ENCODE measurements at regions not wholly inside any gene's neighbourhood (a gene's known extent, or its start where the extent isn't known, plus 50 kb on each side); places are given as distances from the start of the nearest gene placed in this dataset.

GRCh38 chr9:95785209-95785608, 90.3 kb upstream of the ERCC6L2 start:
- Mint-ChIP-seq H3K9me3 (no peaks in the 10 kb centered on the region), H3K4me3 (no peak overlapping the region), H3K27me3 (ENCODE audit: low read depth in 2 of 2) (peaks cover 5 to 7% of the 10 kb centered on the region in 2 donors), H3K4me1 (no peaks in the 10 kb centered on the region), H3K36me3 (no peaks in the 10 kb centered on the region), H3K27ac (no peak overlapping the region)
- 100% methylated on average over 3 of the region's 3 CpGs for WGBS (ENCODE audit: insufficient coverage)
- Histone ChIP-seq H3K4me3 (ENCODE audit: low read length) (no peak overlapping the region), H3K36me3 (ENCODE audit: control insufficient read depth, insufficient read depth, low read length) (no peaks in the 10 kb centered on the region), H3K27ac (ENCODE audit: low read length) (no peak overlapping the region), H3K9me3 (ENCODE audit: control insufficient read depth, insufficient read depth, low read length) (no peaks in the 10 kb centered on the region), H3K27me3 (ENCODE audit: control insufficient read depth, insufficient read depth, low read length) (no peaks in the 10 kb centered on the region), H3K4me1 (ENCODE audit: control insufficient read depth, insufficient read depth, low read length) (no peaks in the 10 kb centered on the region)
- ATAC-seq, result no peak
- intact Hi-C loops (cut with micrococcal nuclease), result no loop called here
- DNase-seq, result no peak
- TF ChIP-seq CTCF (IDR thresholded peaks at IDR 0.05), result no peak

GRCh38 chr9:95784318-95784717, 91.2 kb upstream of the ERCC6L2 start:
- Mint-ChIP-seq H3K9me3 (no peaks in the 10 kb centered on the region), H3K27me3 (ENCODE audit: low read depth in 2 of 2) (peaks cover 5 to 7% of the 10 kb centered on the region in 2 donors), H3K27ac (no peak overlapping the region), H3K4me3 (no peak overlapping the region), H3K36me3 (no peaks in the 10 kb centered on the region), H3K4me1 (no peaks in the 10 kb centered on the region)
- no peak for ATAC-seq
- WGBS (ENCODE audit: insufficient coverage), result 90% methylated on average over 31 of the region's 31 CpGs
- Histone ChIP-seq H3K27me3 (ENCODE audit: control insufficient read depth, insufficient read depth, low read length) (no peaks in the 10 kb centered on the region), H3K27ac (ENCODE audit: low read length) (no peak overlapping the region), H3K4me3 (ENCODE audit: low read length) (no peak overlapping the region), H3K36me3 (ENCODE audit: control insufficient read depth, insufficient read depth, low read length) (no peaks in the 10 kb centered on the region), H3K9me3 (ENCODE audit: control insufficient read depth, insufficient read depth, low read length) (no peaks in the 10 kb centered on the region), H3K4me1 (ENCODE audit: control insufficient read depth, insufficient read depth, low read length) (no peaks in the 10 kb centered on the region)
- no peak for TF ChIP-seq CTCF (IDR thresholded peaks at IDR 0.05)
- DNase-seq, result no peak
- intact Hi-C loops (cut with micrococcal nuclease), result no loop called here

- Mint-ChIP-seq H3K4me1 (no peaks in the 10 kb centered on the region), H3K9me3 (no peaks in the 10 kb centered on the region), H3K36me3 (no peaks in the 10 kb centered on the region), H3K27me3 (ENCODE audit: low read depth in 2 of 2) (peaks cover 5 to 8% of the 10 kb centered on the region in 2 donors), H3K4me3 (no peak overlapping the region), H3K27ac (no peak overlapping the region)
- ATAC-seq (no peak), DNase-seq (no peak)
- intact Hi-C loops (cut with micrococcal nuclease), result no loop called here
- H3K36me3 ChIP-seq (ENCODE audit: control insufficient read depth, insufficient read depth, low read length), result no peaks in the 10 kb centered on the region
- TF ChIP-seq CTCF (IDR thresholded peaks at IDR 0.05), result no peak
- WGBS (ENCODE audit: insufficient coverage), result 91% methylated on average over 17 of the region's 17 CpGs
- H3K27ac ChIP-seq (ENCODE audit: low read length), result no peak overlapping the region
- H3K9me3 ChIP-seq (ENCODE audit: control insufficient read depth, insufficient read depth, low read length), result no peaks in the 10 kb centered on the region
- no peaks in the 10 kb centered on the region for H3K4me1 ChIP-seq (ENCODE audit: control insufficient read depth, insufficient read depth, low read length)
- no peaks in the 10 kb centered on the region for H3K27me3 ChIP-seq (ENCODE audit: control insufficient read depth, insufficient read depth, low read length)
- H3K4me3 ChIP-seq (ENCODE audit: low read length), result no peak overlapping the region
Measured at GRCh38 chr9:95783426-95783975, 92.0 kb upstream of the ERCC6L2 start.

- no peaks in the 10 kb centered on the region for H3K9me3 ChIP-seq (ENCODE audit: control insufficient read depth, insufficient read depth, low read length)
- H3K36me3 Mint-ChIP-seq, result no peaks in the 10 kb centered on the region
- no peaks in the 10 kb centered on the region for H3K27me3 ChIP-seq (ENCODE audit: control insufficient read depth, insufficient read depth, low read length)
- WGBS (ENCODE audit: insufficient coverage), result 93% methylated on average over 6 of the region's 6 CpGs
- ATAC-seq (no peak), DNase-seq (no peak)
- no peak for TF ChIP-seq CTCF (IDR thresholded peaks at IDR 0.05)
- no peak overlapping the region for H3K27ac ChIP-seq (ENCODE audit: low read length)
- H3K27ac Mint-ChIP-seq, result no peak overlapping the region
- peaks cover 7 to 16% of the 10 kb centered on the region in 2 donors for H3K27me3 Mint-ChIP-seq (ENCODE audit: low read depth in 2 of 2)
- H3K4me3 ChIP-seq (ENCODE audit: low read length), result no peak overlapping the region
- no peaks in the 10 kb centered on the region for H3K4me1 ChIP-seq (ENCODE audit: control insufficient read depth, insufficient read depth, low read length)
- no peaks in the 10 kb centered on the region for H3K4me1 Mint-ChIP-seq
- intact Hi-C loops (cut with micrococcal nuclease), result no loop called here
- no peak overlapping the region for H3K4me3 Mint-ChIP-seq
- no peaks in the 10 kb centered on the region for H3K36me3 ChIP-seq (ENCODE audit: control insufficient read depth, insufficient read depth, low read length)
- H3K9me3 Mint-ChIP-seq, result no peaks in the 10 kb centered on the region
Measured at GRCh38 chr9:95780751-95781150, 94.7 kb upstream of the ERCC6L2 start.
